H1 (cell line): ENCODE measurements at regions not wholly inside any gene's neighbourhood (a gene's known extent, or its start where the extent isn't known, plus 50 kb on each side); places are given as distances from the start of the nearest gene placed in this dataset.

ENCODE experiments used
- CTCF ChIA-PET: fragments of 300-600 bp; sonication (Branson Sonifier 250); formaldehyde crosslinking; loops from one replicate; lab custom pipeline; 2021; ENCODE audit not compliant: partially characterized antibody; lab: Charles Lee
- POLR2A ChIA-PET: fragments of 300-600 bp; sonication (Branson Sonifier 250); formaldehyde crosslinking; loops from one replicate; lab custom pipeline; 2021; ENCODE audit warnings: inconsistent platforms; ENCODE audit not compliant: partially characterized antibody; lab: Charles Lee
- DNase-seq, 2 experiments: peaks; one replicate each; pipeline versions ENCODE4 v3.0.0 to v3.0.0-alpha.2; 2010 to 2022; ENCODE audit warnings: low spot score in 2 of 2, low read depth in 1 of 2, mixed read lengths in 1 of 2
- FAIRE-seq: peaks from 2 replicates; lab custom pipeline; 2011; peaks lifted over from hg19 to GRCh38; lab: Jason Lieb, UNC
- H2AFZ ChIP-seq: 2 replicates; pipeline ENCODE4 v1.8.1; 2012; ENCODE audit warnings: low read length, inconsistent platforms
- H2AK5ac ChIP-seq: 2 replicates; pipeline ENCODE4 v1.6.1; 2013; ENCODE audit warnings: low read depth, low read length
- H2BK120ac ChIP-seq: replicated peaks from 2 replicates; pipeline ENCODE3; 2013; ENCODE audit warnings: low read depth, low read length, inconsistent platforms
- H2BK12ac ChIP-seq: 2 replicates; pipeline ENCODE4 v1.6.1; 2013; ENCODE audit warnings: low read depth, low read length
- H2BK15ac ChIP-seq: 2 replicates; pipeline ENCODE4 v1.6.1; 2013; ENCODE audit warnings: low read length
- H2BK20ac ChIP-seq: 2 replicates; pipeline ENCODE4 v1.6.1; 2013; ENCODE audit warnings: low read length
- H2BK5ac ChIP-seq: 2 replicates; pipeline ENCODE4 v1.6.1; 2013; ENCODE audit warnings: low read depth, low read length
- H3K14ac ChIP-seq: 2 replicates; pipeline ENCODE4 v1.6.1; 2013; ENCODE audit warnings: inconsistent platforms; ENCODE audit not compliant: insufficient read length
- H3K18ac ChIP-seq: 2 replicates; pipeline ENCODE4 v1.6.1; 2013; ENCODE audit warnings: low read length; ENCODE audit errors: extremely low read depth
- H3K23ac ChIP-seq: 2 replicates; pipeline ENCODE4 v1.6.1; 2013; ENCODE audit warnings: inconsistent platforms; ENCODE audit not compliant: insufficient read length
- H3K23me2 ChIP-seq: 2 replicates; pipeline ENCODE4 v1.6.1; 2013; ENCODE audit warnings: low read depth, low read length
- H3K27ac ChIP-seq: 2 replicates; pipeline ENCODE4 v1.6.1; 2011; ENCODE audit warnings: low read depth, low read length, inconsistent platforms
- H3K27me3 ChIP-seq, 4 experiments: replicated peaks in 1 of 4; 1 replicate in 1 of 4; 2 replicates in 3 of 4; pipeline versions ENCODE4 v1.6.1 to v1.8.1; 2011 to 2013; ENCODE audit warnings: low read length in 3 of 4, mild to moderate bottlenecking in 3 of 4, inconsistent platforms in 2 of 4, mixed read lengths in 2 of 4, moderate library complexity in 1 of 4; ENCODE audit not compliant: control insufficient read depth in 3 of 4, insufficient read depth in 3 of 4; ENCODE audit errors: extremely low read depth in 1 of 4
- H3K36me3 ChIP-seq, 4 experiments: 2 replicates each; pipeline versions ENCODE4 v1.6.1 to v1.8.1; 2011 to 2013; ENCODE audit warnings: mild to moderate bottlenecking in 4 of 4, low read length in 3 of 4, moderate library complexity in 2 of 4, control low read depth in 1 of 4, inconsistent platforms in 1 of 4; ENCODE audit not compliant: insufficient read depth in 4 of 4, control insufficient read depth in 2 of 4
- H3K4ac ChIP-seq: replicated peaks from 2 replicates; pipeline ENCODE3; 2013; ENCODE audit warnings: low read length, low read depth, mixed read lengths, inconsistent platforms; ENCODE audit not compliant: insufficient read length
- H3K4me1 ChIP-seq, 4 experiments: replicated peaks in 1 of 4; 1 replicate in 1 of 4; 2 replicates in 3 of 4; pipeline versions ENCODE4 v1.6.1 to v1.8.1; 2011 to 2013; ENCODE audit warnings: low read length in 3 of 4, inconsistent platforms in 2 of 4, mixed read lengths in 1 of 4; ENCODE audit not compliant: insufficient read depth in 4 of 4, control insufficient read depth in 3 of 4
- H3K4me2 ChIP-seq, 2 experiments: 2 replicates each; pipeline versions ENCODE4 v1.6.1 to v1.8.1; 2011 to 2013; ENCODE audit warnings: low read depth in 2 of 2, low read length in 2 of 2, control low read depth in 1 of 2, inconsistent platforms in 1 of 2, mild to moderate bottlenecking in 1 of 2; ENCODE audit not compliant: insufficient read depth in 1 of 2
- H3K4me3 ChIP-seq, 4 experiments: fragments of 200-600, 300-600 bp in 1 of 4; sonication (generic), shearing (Covaris generic), sonication (Bioruptor Twin) in 1 of 4; 2 replicates each; pipeline versions ENCODE4 v1.5.1 to v1.8.1; 2011 to 2016; ENCODE audit warnings: low read length in 4 of 4, low read depth in 3 of 4, control low read depth in 2 of 4, inconsistent platforms in 2 of 4, mild to moderate bottlenecking in 2 of 4, mixed read lengths in 1 of 4, moderate library complexity in 1 of 4; ENCODE audit not compliant: insufficient read depth in 2 of 4; ENCODE audit errors: extremely low read depth in 1 of 4
- H3K56ac ChIP-seq: replicated peaks from 2 replicates; pipeline ENCODE3; 2013; ENCODE audit warnings: low read depth, mild to moderate bottlenecking, mixed read lengths, low read length, inconsistent platforms; ENCODE audit not compliant: insufficient read length
- H3K79me1 ChIP-seq: 2 replicates; pipeline ENCODE4 v1.6.1; 2013; ENCODE audit warnings: low read depth, low read length, control low read depth
- H3K79me2 ChIP-seq, 2 experiments: 2 replicates each; pipeline versions ENCODE4 v1.6.1 to v1.8.1; 2012 to 2013; ENCODE audit warnings: low read length in 2 of 2, mild to moderate bottlenecking in 2 of 2, inconsistent platforms in 1 of 2; ENCODE audit not compliant: insufficient read depth in 2 of 2, control insufficient read depth in 1 of 2
- H3K9ac ChIP-seq, 4 experiments: replicated peaks in 1 of 4; 1 replicate in 1 of 4; 2 replicates in 3 of 4; pipeline versions ENCODE4 v1.6.1 to v1.8.1; 2011 to 2013; ENCODE audit warnings: low read depth in 3 of 4, low read length in 3 of 4, control low read depth in 2 of 4, mild to moderate bottlenecking in 2 of 4, moderate library complexity in 2 of 4, inconsistent platforms in 1 of 4; ENCODE audit errors: extremely low read depth in 1 of 4
- H3K9me3 ChIP-seq, 2 experiments: 2 replicates each; pipeline versions ENCODE4 v1.6.1 to v1.8.1; 2012 to 2013; ENCODE audit warnings: mild to moderate bottlenecking in 2 of 2, moderate library complexity in 2 of 2, control low read depth in 1 of 2, inconsistent platforms in 1 of 2, low read depth in 1 of 2, low read length in 1 of 2, mixed read lengths in 1 of 2; ENCODE audit not compliant: insufficient read depth in 2 of 2
- H4K20me1 ChIP-seq, 2 experiments: replicated peaks in 1 of 2; 2 replicates each; pipeline versions ENCODE3 to v1.8.1; 2011 to 2013; ENCODE audit warnings: inconsistent platforms in 2 of 2, low read length in 2 of 2, mild to moderate bottlenecking in 1 of 2; ENCODE audit not compliant: insufficient read depth in 2 of 2, control insufficient read depth in 1 of 2
- H4K5ac ChIP-seq: 2 replicates; pipeline ENCODE4 v1.6.1; 2013; ENCODE audit warnings: low read length, low read depth, mixed read lengths, inconsistent platforms; ENCODE audit not compliant: insufficient read length
- H4K8ac ChIP-seq: 2 replicates; pipeline ENCODE4 v1.8.0; 2013; ENCODE audit warnings: mild to moderate bottlenecking, moderate library complexity, low read length, inconsistent platforms; ENCODE audit not compliant: insufficient read depth; ENCODE audit errors: extremely low read depth
- H4K91ac ChIP-seq: replicated peaks from 2 replicates; pipeline ENCODE3; 2013; ENCODE audit warnings: low read length, mixed read lengths, inconsistent platforms; ENCODE audit not compliant: insufficient read length
- CBX5 ChIP-seq: fragments of 300-800, 300-1000 bp; sonication (generic); IDR thresholded peaks from 2 replicates; pipeline ENCODE4 v1.7.1; 2016; ENCODE audit warnings: antibody characterized with exemption, low read length, low read depth
- RXRA ChIP-seq: IDR thresholded peaks from 2 replicates; pipeline ENCODE4 v1.6.1; 2011; ENCODE audit warnings: low read depth, mild to moderate bottlenecking, low read length, moderate library complexity; ENCODE audit not compliant: insufficient read depth
- SAP30 ChIP-seq: fragments of 300-600 bp; sonication (generic); IDR thresholded peaks from 2 replicates; pipeline ENCODE4 v1.7.1; 2012; ENCODE audit warnings: low read length, moderate library complexity, mild to moderate bottlenecking, inconsistent platforms; ENCODE audit not compliant: insufficient read depth, insufficient replicate concordance
- WGBS, 2 experiments: shearing (Covaris generic) in 1 of 2; methylation state at CpG; one replicate each; pipeline versions ENCODE4 v1.1.6 to v1.1.7; 2013 to 2015; ENCODE audit warnings: low lambda C conversion rate in 2 of 2, mixed read lengths in 2 of 2, inconsistent platforms in 1 of 2, low coverage in 1 of 2, missing lambda C conversion rate in 1 of 2; ENCODE audit not compliant: insufficient replicate concordance in 2 of 2, insufficient coverage in 1 of 2, insufficient read length in 1 of 2; ENCODE audit errors: extremely low coverage in 1 of 2, missing lambda C conversion rate in 1 of 2; 5-methylcytosine and 5-hydroxymethylcytosine counted together

DNA sequence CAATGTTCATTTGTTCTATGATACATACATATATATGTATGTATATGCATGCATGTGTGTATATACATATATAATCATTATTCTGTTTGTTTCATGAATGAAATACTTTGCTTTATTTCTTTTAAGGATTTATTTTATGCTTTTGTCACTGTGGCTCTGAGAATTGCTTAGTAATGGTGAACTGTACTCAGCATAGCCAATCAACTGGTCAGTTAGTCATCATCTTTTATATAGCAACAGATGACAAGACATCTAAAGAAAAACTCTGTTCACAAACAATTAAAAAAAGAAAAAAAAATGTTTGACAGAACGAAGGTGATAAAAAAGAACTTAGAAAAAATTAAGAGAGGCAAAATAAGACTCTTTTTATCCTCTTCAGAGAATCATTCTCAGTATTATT, 1440.3 kb downstream of the PCDH9 start:
- no peak overlapping the region for H4K91ac ChIP-seq
- H3K9me3 ChIP-seq = no peaks in the 10 kb centered on the region
- H2BK12ac ChIP-seq = no peak overlapping the region
- H3K18ac ChIP-seq = no peak overlapping the region
- 85% methylated on average over 1 of the region's 1 CpG; no CpG with 5 or more reads in 1 of the 2 experiments for WGBS, 2 experiments
- H2AFZ ChIP-seq = no peak overlapping the region
- no peak overlapping the region for H2BK5ac ChIP-seq
- H3K56ac ChIP-seq = no peak overlapping the region
- H3K9ac ChIP-seq = no peak overlapping the region
- H3K27ac ChIP-seq = no peak overlapping the region
- no peak overlapping the region for H3K14ac ChIP-seq
- no peak for TF ChIP-seq CBX5
- no peak for TF ChIP-seq RXRA
- TF ChIP-seq SAP30 = no peak
- TF ChIP-seq, all 59 proteins: peak for 0
- no peak for FAIRE-seq
- ChIA-PET CTCF (no interaction called here), POLR2A (no interaction called here)
- Histone ChIP-seq H2AK5ac (no peak overlapping the region), H3K4me3 (no peak overlapping the region), H3K4me2 (no peak overlapping the region), H3K27me3 (no peaks in the 10 kb centered on the region), H3K23ac (no peak overlapping the region), H3K79me1 (no peaks in the 10 kb centered on the region), H4K5ac (no peak overlapping the region), H4K20me1 (no peaks in the 10 kb centered on the region), H3K23me2 (no peaks in the 10 kb centered on the region), H3K36me3 (no peaks in the 10 kb centered on the region), H3K4me1 (no peaks in the 10 kb centered on the region), H2BK120ac (no peak overlapping the region), H3K79me2 (no peaks in the 10 kb centered on the region), H2BK20ac (no peak overlapping the region), H4K8ac (no peak overlapping the region), H2BK15ac (no peak overlapping the region), H3K4ac (no peak overlapping the region)
- DNase-seq = no peak
